Kidney (tissue), 13 donors: ENCODE measurements at regions not wholly inside any gene's neighbourhood (a gene's known extent, or its start where the extent isn't known, plus 50 kb on each side); places are given as distances from the start of the nearest gene placed in this dataset.

Source experiments
- DNase-seq, 5 donors: peaks; one replicate each; pipeline ENCODE4 v3.0.0-alpha.2; 2013 to 2020
- FAIRE-seq: peaks from 2 replicates; lab custom pipeline; 2012; peaks lifted over from hg19 to GRCh38; lab: Jason Lieb, UNC
- H3K27ac ChIP-seq, 2 donors: one replicate each; pipeline ENCODE4 v1.7.0; 2013; ENCODE audit warnings: low read depth in 2 of 2, low read length in 2 of 2, inconsistent platforms in 1 of 2
- H3K27me3 ChIP-seq: one replicate; pipeline ENCODE4 v1.7.1; 2013; ENCODE audit warnings: low read length, inconsistent platforms; ENCODE audit not compliant: control insufficient read depth, insufficient read depth
- H3K36me3 ChIP-seq, 3 donors: one replicate each; pipeline versions ENCODE4 v1.7.0 to v1.7.1; 2013; ENCODE audit warnings: low read length in 3 of 3, control low read depth in 1 of 3, inconsistent platforms in 1 of 3; ENCODE audit not compliant: insufficient read depth in 3 of 3, control insufficient read depth in 2 of 3
- H3K4me1 ChIP-seq, 3 donors: one replicate each; pipeline versions ENCODE4 v1.7.0 to v1.7.1; 2013; ENCODE audit warnings: low read length in 3 of 3, inconsistent platforms in 1 of 3, low read depth in 1 of 3; ENCODE audit not compliant: control insufficient read depth in 2 of 3, insufficient read depth in 2 of 3
- H3K4me3 ChIP-seq, 3 donors: one replicate each; pipeline versions ENCODE4 v1.7.0 to v1.8.1; 2013; ENCODE audit warnings: low read length in 3 of 3, control low read depth in 1 of 3, inconsistent platforms in 1 of 3
- H3K9ac ChIP-seq, 3 donors: one replicate each; pipeline versions ENCODE4 v1.7.0 to v1.7.1; 2013; ENCODE audit warnings: low read length in 3 of 3, control low read depth in 1 of 3, inconsistent platforms in 1 of 3
- H3K9me3 ChIP-seq, 3 donors: one replicate each; pipeline versions ENCODE4 v1.7.0 to v1.7.1; 2013; ENCODE audit warnings: low read length in 3 of 3, control low read depth in 1 of 3, inconsistent platforms in 1 of 3; ENCODE audit not compliant: control insufficient read depth in 2 of 3, insufficient read depth in 1 of 3
- intact Hi-C: fragments of 100-400 bp; cut with DNase I; formaldehyde crosslinking; loops from one replicate; pipeline ENCODE4 v1.11.1; 2022
- TF ChIP-seq, protein P1 (sequence below): IDR thresholded peaks from 3 replicates; pipeline ENCODE4 v1.5.1; 2012; ENCODE audit warnings: mild to moderate bottlenecking, moderate library complexity, borderline replicate concordance; ENCODE audit not compliant: insufficient read depth; ENCODE audit errors: extremely low read depth
- donor health status: control.
- donor health status: control.
- donor health status: control.
- donor health status: control.
- donor health status: control.
- donor health status: DM: yes; HTN: yes; CAD: no.
- donor health status: Normal renal cell carcinoma (clear cell type).

DNA sequence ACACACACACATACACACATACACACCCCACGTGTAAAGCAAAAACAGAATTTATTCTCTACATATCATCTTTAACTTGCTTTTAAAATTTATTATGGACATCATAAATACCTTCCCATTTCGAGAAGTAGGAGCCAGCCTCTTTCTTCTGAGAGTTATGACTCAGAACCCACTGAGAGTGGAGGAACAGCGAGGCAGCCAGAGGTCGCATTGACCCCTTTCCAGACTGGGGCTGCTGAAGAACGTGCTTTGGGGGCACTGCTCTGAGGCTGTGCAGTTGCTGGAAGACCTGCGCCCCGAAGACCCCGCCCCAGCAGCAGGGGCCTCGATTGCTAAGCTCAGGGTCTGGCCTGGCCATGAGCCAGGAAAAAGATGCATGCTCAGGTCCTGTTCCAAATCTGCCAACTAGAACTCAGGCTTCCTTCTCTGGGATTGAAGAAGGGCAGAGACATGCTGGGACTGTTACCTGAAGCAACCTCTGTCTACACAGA lies 133.8 kb upstream of the TWIST2 start:
- FAIRE-seq (no peak), DNase-seq (no peak)

DNA sequence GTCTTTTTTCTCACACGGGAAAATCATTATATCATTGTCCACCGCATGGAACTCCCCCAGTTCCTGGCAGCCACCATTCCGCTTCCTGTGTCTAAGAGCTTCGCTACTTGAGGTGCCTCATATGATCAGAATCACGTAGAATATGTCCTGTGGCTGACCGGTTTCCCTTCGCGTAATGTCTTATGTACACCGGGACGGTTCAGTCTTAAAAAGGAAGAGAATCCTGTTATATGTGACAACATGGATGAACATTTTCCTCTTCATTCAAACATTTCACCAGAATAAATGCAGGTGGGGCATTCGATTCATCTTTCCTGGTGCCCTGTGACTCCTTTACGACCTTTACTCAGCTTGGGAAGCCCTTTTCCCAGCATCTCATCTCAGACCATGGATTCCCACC lies 131.7 kb upstream of the TWIST2 start:
- Histone ChIP-seq H3K4me1 (no peaks in the 10 kb centered on the region), H3K9me3 (no peaks in the 10 kb centered on the region), H3K27me3 (no peaks in the 10 kb centered on the region), H3K9ac (no peak overlapping the region), H3K27ac (no peak overlapping the region), H3K36me3 (no peaks in the 10 kb centered on the region), H3K4me3 (no peak overlapping the region)
- no peak for DNase-seq
- intact Hi-C loops = no loop called here
- no peak for FAIRE-seq
- TF ChIP-seq, protein P1, sequence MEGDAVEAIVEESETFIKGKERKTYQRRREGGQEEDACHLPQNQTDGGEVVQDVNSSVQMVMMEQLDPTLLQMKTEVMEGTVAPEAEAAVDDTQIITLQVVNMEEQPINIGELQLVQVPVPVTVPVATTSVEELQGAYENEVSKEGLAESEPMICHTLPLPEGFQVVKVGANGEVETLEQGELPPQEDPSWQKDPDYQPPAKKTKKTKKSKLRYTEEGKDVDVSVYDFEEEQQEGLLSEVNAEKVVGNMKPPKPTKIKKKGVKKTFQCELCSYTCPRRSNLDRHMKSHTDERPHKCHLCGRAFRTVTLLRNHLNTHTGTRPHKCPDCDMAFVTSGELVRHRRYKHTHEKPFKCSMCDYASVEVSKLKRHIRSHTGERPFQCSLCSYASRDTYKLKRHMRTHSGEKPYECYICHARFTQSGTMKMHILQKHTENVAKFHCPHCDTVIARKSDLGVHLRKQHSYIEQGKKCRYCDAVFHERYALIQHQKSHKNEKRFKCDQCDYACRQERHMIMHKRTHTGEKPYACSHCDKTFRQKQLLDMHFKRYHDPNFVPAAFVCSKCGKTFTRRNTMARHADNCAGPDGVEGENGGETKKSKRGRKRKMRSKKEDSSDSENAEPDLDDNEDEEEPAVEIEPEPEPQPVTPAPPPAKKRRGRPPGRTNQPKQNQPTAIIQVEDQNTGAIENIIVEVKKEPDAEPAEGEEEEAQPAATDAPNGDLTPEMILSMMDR = no peak

More for the DNA sequence above, 133.8 kb upstream of the TWIST2 start:
- Histone ChIP-seq H3K9me3 (no peaks in the 10 kb centered on the region), H3K9ac (no peak overlapping the region), H3K4me1 (no peaks in the 10 kb centered on the region), H3K27me3 (no peaks in the 10 kb centered on the region), H3K4me3 (no peak overlapping the region), H3K36me3 (no peaks in the 10 kb centered on the region), H3K27ac (no peak overlapping the region)
- TF ChIP-seq, protein P1 = no peak
- intact Hi-C loops = no loop called here

DNA sequence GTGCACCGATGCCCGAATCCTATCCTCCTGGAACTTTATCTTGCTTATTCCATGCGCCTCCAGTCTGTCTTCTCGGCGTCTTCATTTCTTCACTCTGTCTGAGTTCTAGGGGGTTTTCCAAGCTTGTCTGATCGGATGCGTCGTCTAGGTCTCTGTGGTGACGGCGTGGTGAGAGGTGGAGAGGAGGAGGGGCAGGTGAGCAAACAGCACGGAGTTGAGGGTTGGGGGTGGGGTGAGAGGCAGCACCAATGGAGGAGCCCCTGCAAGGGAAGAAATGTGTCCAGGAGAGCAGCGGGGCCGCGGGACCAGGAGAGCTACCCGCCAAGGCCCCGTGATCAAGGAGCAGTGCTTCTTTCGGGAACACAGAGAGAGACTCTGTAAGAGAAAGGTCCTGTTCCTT lies 131.3 kb upstream of the TWIST2 start:
- H3K27ac ChIP-seq = no peak overlapping the region
- no peaks in the 10 kb centered on the region for H3K4me1 ChIP-seq
- no peaks in the 10 kb centered on the region for H3K27me3 ChIP-seq
- H3K9ac ChIP-seq = no peak overlapping the region
- H3K36me3 ChIP-seq = no peaks in the 10 kb centered on the region
- no peak overlapping the region for H3K4me3 ChIP-seq
- no peaks in the 10 kb centered on the region for H3K9me3 ChIP-seq
- FAIRE-seq (no peak), DNase-seq (no peak)
- intact Hi-C loops = no loop called here
- TF ChIP-seq, protein P1 = no peak

DNA sequence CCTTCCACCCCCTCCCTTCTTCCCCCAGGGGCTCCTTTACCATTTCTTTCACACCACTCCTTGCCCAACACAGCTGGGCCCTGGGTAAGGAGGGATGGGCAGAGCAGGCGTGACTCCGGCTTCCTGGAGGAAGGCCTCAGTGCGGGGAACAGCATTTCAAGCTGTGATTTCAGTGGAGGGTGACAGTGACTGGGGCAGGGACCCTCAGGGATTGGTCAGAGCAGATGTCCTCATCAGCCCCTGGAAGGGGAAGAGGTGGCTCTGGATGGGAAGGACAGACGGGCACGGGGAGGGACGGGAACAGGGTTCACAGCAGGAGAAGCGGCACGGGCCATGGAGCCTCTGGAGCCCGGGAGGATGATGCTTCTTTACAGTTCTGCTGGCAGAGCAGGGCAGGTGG lies 130.8 kb upstream of the TWIST2 start:
- intact Hi-C loops = no loop called here
- TF ChIP-seq, protein P1 = no peak
- Histone ChIP-seq H3K9me3 (no peaks in the 10 kb centered on the region), H3K4me1 (no peaks in the 10 kb centered on the region), H3K36me3 (no peaks in the 10 kb centered on the region), H3K27me3 (no peaks in the 10 kb centered on the region), H3K4me3 (no peak overlapping the region), H3K9ac (no peak overlapping the region), H3K27ac (no peak overlapping the region)
- no peak for FAIRE-seq
- no peak for DNase-seq
